SHP77 treated with DMSO at 0.1 percent for 48 hours (cell line): ENCODE measurements at regions not wholly inside any gene's neighbourhood (a gene's known extent, or its start where the extent isn't known, plus 50 kb on each side); places are given as distances from the start of the nearest gene placed in this dataset.

Source experiments
- DNase-seq: peaks from one replicate; lab custom pipeline; 2025; lab: John Stamatoyannopoulos, UW

GRCh38 chr7:136066304-136067143 lies 89.4 kb upstream of the MTPN start:
- DNase-seq = no peak

- DNase-seq = no peak
Observed at GRCh38 chr7:136064627-136065237, 87.6 kb upstream of the MTPN start.

GRCh38 chr7:136064081-136064480 lies 86.9 kb upstream of the MTPN start:
- DNase-seq = no peak

GRCh38 chr7:136063326-136063666 lies 86.1 kb upstream of the MTPN start:
- DNase-seq = no peak

- DNase-seq = peak; percentile 92
Observed at GRCh38 chr7:136062625-136063325, 85.6 kb upstream of the MTPN start.

- DNase-seq = no peak
Observed at GRCh38 chr7:136061433-136061832, 84.3 kb upstream of the MTPN start.

- DNase-seq = no peak
Observed at GRCh38 chr7:136058546-136058945, 81.4 kb upstream of the MTPN start.

GRCh38 chr7:136057509-136057908 lies 80.3 kb upstream of the MTPN start:
- DNase-seq = no peak

GRCh38 chr7:136056651-136057231 lies 79.6 kb upstream of the MTPN start:
- DNase-seq = no peak

GRCh38 chr7:136055266-136055665 lies 78.1 kb upstream of the MTPN start:
- DNase-seq = no peak

GRCh38 chr7:136053689-136054485 lies 76.7 kb upstream of the MTPN start:
- no peak for DNase-seq

GRCh38 chr7:136051203-136051928 lies 74.2 kb upstream of the MTPN start:
- no peak for DNase-seq

- DNase-seq = no peak
Observed at GRCh38 chr7:136050462-136050847, 73.3 kb upstream of the MTPN start.

- no peak for DNase-seq
Observed at GRCh38 chr7:136049818-136050461, 72.8 kb upstream of the MTPN start.

GRCh38 chr7:136049117-136049516 lies 72.0 kb upstream of the MTPN start:
- no peak for DNase-seq

- no peak for DNase-seq
Observed at GRCh38 chr7:136046548-136046947, 69.4 kb upstream of the MTPN start.

- DNase-seq = no peak
Observed at GRCh38 chr7:136045992-136046391, 68.8 kb upstream of the MTPN start.

- no peak for DNase-seq
Observed at GRCh38 chr7:136045181-136045580, 68.0 kb upstream of the MTPN start.

GRCh38 chr7:136039577-136040345 lies 62.6 kb upstream of the MTPN start:
- no peak for DNase-seq

- no peak for DNase-seq
Observed at GRCh38 chr7:136036336-136036735, 59.2 kb upstream of the MTPN start.
